Right cardiac atrium (tissue), 5 donors: ENCODE measurements at regions not wholly inside any gene's neighbourhood (a gene's known extent, or its start where the extent isn't known, plus 50 kb on each side); places are given as distances from the start of the nearest gene placed in this dataset.

ENCODE experiments used
- ATAC-seq, 2 donors: fragments of 200-7000 bp; cut with Tn5 transposase; one replicate each; pipeline versions ENCODE4 v1.8.0 to v1.9.1; 2020; ENCODE audit warnings: moderate library complexity in 2 of 2, mild to moderate bottlenecking in 1 of 2
- DNase-seq, 3 donors: peaks; one replicate each; pipeline ENCODE4 v3.0.0-alpha.2; 2020
- H3K27ac ChIP-seq: one replicate; pipeline ENCODE4 v1.5.1; 2013; ENCODE audit warnings: mild to moderate bottlenecking, low read length, control low read depth, moderate library complexity
- H3K27me3 ChIP-seq: one replicate; pipeline ENCODE4 v1.6.1; 2013; ENCODE audit not compliant: control insufficient read depth, insufficient read depth
- H3K4me1 ChIP-seq: one replicate; pipeline ENCODE4 v1.6.1; 2013; ENCODE audit warnings: low read length; ENCODE audit not compliant: control insufficient read depth, insufficient read depth
- H3K4me3 ChIP-seq: one replicate; pipeline ENCODE4 v1.5.1; 2013; ENCODE audit warnings: low read length, control low read depth
- H3K9me3 ChIP-seq: one replicate; pipeline ENCODE4 v1.6.1; 2013; ENCODE audit warnings: low read length; ENCODE audit not compliant: control insufficient read depth
- WGBS: extraction: QIAGEN DNeasy Blood & Tissue Kit; methylation state at CpG from one replicate; pipeline ENCODE4 v1.1.7; 2013; 5-methylcytosine and 5-hydroxymethylcytosine counted together
- intact Hi-C, 4 donors: fragments of 100-400 bp; cut with DNase I; formaldehyde crosslinking; loops; one replicate each; pipeline versions ENCODE4 v1.11.0 to v1.14.0; 2022 to 2023
- donor health status: healthy with polysubstance abuse.
- donor health status: DM: no; HTN: yes; CAD: no.
- donor health status: DM: no; HTN: no; CAD: no.
- donor health status: DM: no; HTN: yes; CAD: no; lungs with severe emphysema.
- donor health status: DM: yes; HTN: yes; CAD: no.

- H3K27me3 ChIP-seq, result no peaks in the 10 kb centered on the region
- WGBS, result 5% methylated on average over 2 of the region's 2 CpGs
- DNase-seq, result no peak
- H3K4me3 ChIP-seq, result no peak overlapping the region
- intact Hi-C loops, result no loop called here
- no peak overlapping the region for H3K27ac ChIP-seq
- no peaks in the 10 kb centered on the region for H3K9me3 ChIP-seq
- ATAC-seq, result no peak
- H3K4me1 ChIP-seq, result no peaks in the 10 kb centered on the region
Observed at GRCh38 chr12:66852091-66852490, 173.2 kb upstream of the GRIP1 start.

DNA sequence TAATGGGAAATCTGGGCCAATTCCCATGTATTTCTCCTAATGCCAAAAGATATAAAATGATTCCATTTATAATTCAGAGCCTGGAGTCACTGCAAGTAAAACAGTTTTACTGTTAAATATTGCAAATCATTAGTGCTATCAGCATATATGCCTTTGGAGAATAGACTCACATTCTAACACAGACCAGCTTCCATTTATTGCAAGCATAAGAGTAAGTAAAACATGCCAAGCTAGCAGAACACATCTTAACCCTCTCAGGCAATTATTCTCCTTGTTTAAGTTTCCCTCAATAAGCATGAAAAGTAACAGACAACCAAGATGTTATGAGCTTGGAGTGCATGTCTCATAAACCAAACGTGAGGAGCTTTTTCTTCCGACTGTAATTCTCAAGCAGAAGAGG lies 173.9 kb upstream of the GRIP1 start:
- Histone ChIP-seq H3K9me3 (no peaks in the 10 kb centered on the region), H3K27ac (no peak overlapping the region), H3K27me3 (no peaks in the 10 kb centered on the region), H3K4me1 (no peaks in the 10 kb centered on the region), H3K4me3 (no peak overlapping the region)
- WGBS, result 36% methylated on average over 2 of the region's 2 CpGs
- no peak for ATAC-seq
- intact Hi-C loops, result no loop called here
- DNase-seq, result no peak

DNA sequence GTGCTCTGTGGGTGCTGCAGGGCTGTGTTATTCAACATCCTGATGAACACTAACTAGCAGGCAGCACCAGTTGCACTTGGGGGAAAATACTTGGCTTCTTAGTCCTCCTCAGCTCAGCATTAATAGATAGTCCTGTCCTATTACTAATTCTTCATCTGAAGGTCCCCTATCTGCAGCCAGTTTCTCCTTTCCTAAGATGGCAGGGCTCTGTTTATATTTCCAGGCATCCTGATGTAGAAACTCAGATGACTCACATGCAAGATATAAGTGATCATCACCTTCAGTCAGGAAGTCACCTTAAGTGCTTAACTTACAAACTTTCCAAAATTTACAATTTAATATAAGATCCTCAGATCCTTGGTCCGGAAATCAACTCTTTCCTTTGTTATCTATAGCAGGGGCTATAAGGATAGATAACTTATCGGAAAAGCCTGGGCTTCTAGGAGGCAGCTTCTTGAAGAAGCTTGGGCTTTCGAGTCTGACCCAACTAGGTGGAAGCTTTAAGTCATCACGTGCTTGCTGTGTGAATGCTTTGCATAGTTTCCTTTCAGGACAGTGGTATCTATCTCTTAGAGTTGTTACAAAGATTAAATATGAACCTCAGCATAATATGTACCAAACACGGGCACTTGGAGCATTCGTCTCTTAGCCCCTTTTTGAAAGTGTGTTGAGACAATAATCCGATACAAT lies 181.0 kb upstream of the GRIP1 start:
- Histone ChIP-seq H3K27me3 (no peaks in the 10 kb centered on the region), H3K9me3 (no peaks in the 10 kb centered on the region), H3K27ac (no peak overlapping the region), H3K4me3 (no peak overlapping the region), H3K4me1 (no peaks in the 10 kb centered on the region)
- intact Hi-C loops, result loop anchor here in 2 of 4 donors (5.0 kb wide), 2 partner anchors 168 to 173 kb away; no protein-coding TSS in a partner anchor
- ATAC-seq (no peak), DNase-seq (no peak)
- 55% methylated on average over 7 of the region's 7 CpGs for WGBS

- no peaks in the 10 kb centered on the region for H3K9me3 ChIP-seq
- intact Hi-C loops, result loop anchor here in 2 of 4 donors (5.0 kb wide), 2 partner anchors 169 to 174 kb away; no protein-coding TSS in a partner anchor
- ATAC-seq (peak; percentile 22 to 58), DNase-seq (peak; percentile 41 to 75 (median 73))
- no peak overlapping the region for H3K4me3 ChIP-seq
- H3K4me1 ChIP-seq, result no peaks in the 10 kb centered on the region
- H3K27ac ChIP-seq, result no peak overlapping the region
- H3K27me3 ChIP-seq, result no peaks in the 10 kb centered on the region
- WGBS, result 38% methylated on average over 5 of the region's 5 CpGs
Observed at GRCh38 chr12:66860752-66861750, 182.2 kb upstream of the GRIP1 start.

GRCh38 chr12:66862356-66862985 lies 183.6 kb upstream of the GRIP1 start:
- WGBS, result 83% methylated on average over 3 of the region's 3 CpGs
- DNase-seq (no peak), ATAC-seq (no peak)
- intact Hi-C loops, result loop anchor here in 3 of 4 donors (2.0 to 5.0 kb wide), 3 partner anchors 170 to 175 kb away; no protein-coding TSS in a partner anchor
- H3K27ac ChIP-seq, result no peak overlapping the region
- H3K4me3 ChIP-seq, result no peak overlapping the region
- H3K9me3 ChIP-seq, result no peaks in the 10 kb centered on the region
- no peaks in the 10 kb centered on the region for H3K27me3 ChIP-seq
- H3K4me1 ChIP-seq, result no peaks in the 10 kb centered on the region

DNA sequence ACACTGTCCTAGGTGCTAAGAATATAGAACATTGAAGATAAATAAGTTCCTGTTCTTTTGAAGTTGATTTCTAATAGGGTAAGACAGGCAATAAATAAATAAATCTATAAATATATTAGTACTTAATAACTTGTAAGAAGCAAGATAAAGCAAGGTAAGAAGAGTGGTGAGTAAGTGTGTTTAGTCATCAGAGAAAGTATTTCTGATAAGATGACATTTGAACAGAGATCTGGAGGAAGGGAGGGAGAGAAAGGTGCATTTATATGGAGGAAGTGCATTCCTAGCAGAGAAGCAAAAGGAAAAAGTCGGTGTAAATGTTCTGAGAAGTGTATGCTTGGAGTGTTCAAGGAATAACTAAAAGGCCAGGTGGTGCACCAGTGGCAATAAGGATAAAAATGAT lies 184.4 kb upstream of the GRIP1 start:
- H3K27ac ChIP-seq, result no peak overlapping the region
- WGBS, result 25% methylated on average over 1 of the region's 1 CpG
- H3K27me3 ChIP-seq, result no peaks in the 10 kb centered on the region
- H3K4me3 ChIP-seq, result no peak overlapping the region
- no peaks in the 10 kb centered on the region for H3K4me1 ChIP-seq
- no peak for ATAC-seq
- H3K9me3 ChIP-seq, result no peaks in the 10 kb centered on the region
- no peak for DNase-seq
- intact Hi-C loops, result loop anchor here in 3 of 4 donors (2.0 to 5.0 kb wide), 3 partner anchors 171 to 176 kb away; no protein-coding TSS in a partner anchor

- intact Hi-C loops, result no loop called here
- DNase-seq (no peak), ATAC-seq (no peak)
- H3K27me3 ChIP-seq, result no peaks in the 10 kb centered on the region
- no peaks in the 10 kb centered on the region for H3K9me3 ChIP-seq
- H3K4me1 ChIP-seq, result peaks cover 4% of the 10 kb centered on the region
- H3K27ac ChIP-seq, result no peak overlapping the region
- H3K4me3 ChIP-seq, result no peak overlapping the region
Observed at GRCh38 chr12:66877925-66878324, 199.0 kb upstream of the GRIP1 start.

- no peak overlapping the region for H3K4me3 ChIP-seq
- H3K27me3 ChIP-seq, result no peaks in the 10 kb centered on the region
- H3K27ac ChIP-seq, result no peak overlapping the region
- H3K4me1 ChIP-seq, result peaks cover 4% of the 10 kb centered on the region
- 49% methylated on average over 4 of the region's 4 CpGs for WGBS
- DNase-seq, result no peak
- peak in 1 of 2 donors; percentile 64 for ATAC-seq
- intact Hi-C loops, result no loop called here
- no peaks in the 10 kb centered on the region for H3K9me3 ChIP-seq
Observed at GRCh38 chr12:66879409-66879808, 200.5 kb upstream of the GRIP1 start.

DNA sequence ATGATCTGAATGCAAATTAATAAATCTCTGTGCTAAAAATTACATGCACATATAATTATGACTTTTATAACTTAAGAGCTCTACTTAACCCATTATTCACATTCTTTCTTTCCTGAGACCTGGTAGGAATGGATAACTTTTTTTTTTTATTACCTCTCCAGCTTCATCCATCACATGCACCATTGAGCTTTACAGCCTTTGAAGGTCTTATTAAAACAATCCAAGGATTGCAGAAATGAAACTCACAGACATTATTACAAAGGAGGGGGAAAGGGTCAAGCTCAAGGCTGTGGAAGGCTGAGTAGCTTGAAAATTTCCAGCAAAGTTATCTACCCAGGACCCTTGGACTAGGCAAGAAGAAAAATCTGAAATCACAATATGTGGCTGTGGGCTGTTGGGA lies 202.5 kb upstream of the GRIP1 start:
- H3K27me3 ChIP-seq, result no peaks in the 10 kb centered on the region
- DNase-seq, result no peak
- peaks cover 4% of the 10 kb centered on the region for H3K4me1 ChIP-seq
- no peak overlapping the region for H3K4me3 ChIP-seq
- no peaks in the 10 kb centered on the region for H3K9me3 ChIP-seq
- no peak overlapping the region for H3K27ac ChIP-seq
- ATAC-seq, result no peak
- intact Hi-C loops, result no loop called here

DNA sequence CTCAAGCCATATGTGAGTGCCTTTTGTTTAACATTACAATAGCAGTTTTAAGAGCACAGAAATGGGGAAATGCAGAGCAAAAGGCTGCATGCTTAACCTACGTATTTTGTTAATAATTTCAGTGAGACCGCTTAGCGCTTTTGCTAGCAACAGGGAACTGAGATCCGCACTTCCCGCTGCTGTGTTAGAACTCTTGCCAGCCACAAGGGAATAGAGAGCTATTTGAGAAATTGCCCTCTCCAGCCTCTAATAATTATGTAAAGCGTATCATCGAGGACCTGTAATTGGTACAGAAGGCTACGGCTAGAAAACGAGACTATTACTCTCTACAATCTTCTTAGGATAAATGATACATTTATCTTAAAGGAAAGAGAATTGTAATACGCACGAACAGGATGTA lies 205.2 kb upstream of the GRIP1 start:
- 68% methylated on average over 11 of the region's 11 CpGs for WGBS
- DNase-seq, result no peak
- intact Hi-C loops, result no loop called here

More for the DNA sequence above, 205.2 kb upstream of the GRIP1 start:
- Histone ChIP-seq H3K27ac (no peak overlapping the region), H3K4me3 (no peak overlapping the region), H3K9me3 (no peaks in the 10 kb centered on the region), H3K4me1 (peaks cover 4% of the 10 kb centered on the region), H3K27me3 (no peaks in the 10 kb centered on the region)
- no peak for ATAC-seq
